HG03097 (cell line): ENCODE measurements at regions not wholly inside any gene's neighbourhood (a gene's known extent, or its start where the extent isn't known, plus 50 kb on each side); places are given as distances from the start of the nearest gene placed in this dataset.

Experiments
- ATAC-seq: cut with Tn5 transposase; IDR thresholded peaks from one replicate; pipeline ENCODE4 v1.9.1; 2021; ENCODE audit not compliant: unreplicated experiment, low FRiP score

- ATAC-seq = no peak
Measured at GRCh38 chr10:8225187-8225586, 170.7 kb downstream of the GATA3 start.

DNA sequence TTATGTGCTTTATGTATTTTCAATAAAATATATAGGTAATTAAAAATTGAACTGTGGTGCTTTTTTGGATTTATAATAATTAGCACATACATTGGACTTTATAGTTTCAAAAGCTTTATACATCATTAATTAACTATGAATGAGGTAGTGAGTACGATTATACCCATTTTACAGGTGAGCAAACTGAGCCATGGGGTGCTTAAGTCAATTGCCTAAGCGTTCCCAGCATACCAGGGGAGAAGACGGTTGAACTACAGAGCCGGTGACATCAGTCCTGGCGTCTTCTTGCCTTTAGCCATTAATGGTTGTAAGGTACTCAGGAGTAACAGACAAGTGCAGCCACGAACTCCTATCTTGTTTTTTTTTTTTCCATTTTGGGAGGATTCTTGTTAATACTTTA, 172.8 kb downstream of the GATA3 start:
- no peak for ATAC-seq

DNA sequence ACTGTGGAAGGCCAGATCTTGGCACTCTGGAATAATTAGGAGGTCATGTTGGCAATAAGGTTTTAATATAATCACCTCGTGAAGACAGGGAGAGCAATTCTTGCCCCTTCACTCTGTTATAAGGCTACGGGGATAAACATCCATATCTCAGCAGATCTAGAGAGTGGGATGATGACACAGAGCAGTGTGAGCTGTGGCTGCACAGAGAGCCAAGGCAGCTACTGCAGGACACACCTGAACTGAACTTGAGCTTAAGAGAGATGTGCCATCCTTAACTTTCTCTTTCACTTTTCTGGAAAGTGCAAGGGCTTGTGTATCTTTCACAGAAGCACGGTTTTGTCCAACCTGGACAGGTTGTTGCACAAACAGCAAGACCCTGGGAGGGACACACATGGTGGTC, 174.7 kb downstream of the GATA3 start:
- ATAC-seq = no peak

- no peak for ATAC-seq
Measured at GRCh38 chr10:8230902-8231301, 176.4 kb downstream of the GATA3 start.

DNA sequence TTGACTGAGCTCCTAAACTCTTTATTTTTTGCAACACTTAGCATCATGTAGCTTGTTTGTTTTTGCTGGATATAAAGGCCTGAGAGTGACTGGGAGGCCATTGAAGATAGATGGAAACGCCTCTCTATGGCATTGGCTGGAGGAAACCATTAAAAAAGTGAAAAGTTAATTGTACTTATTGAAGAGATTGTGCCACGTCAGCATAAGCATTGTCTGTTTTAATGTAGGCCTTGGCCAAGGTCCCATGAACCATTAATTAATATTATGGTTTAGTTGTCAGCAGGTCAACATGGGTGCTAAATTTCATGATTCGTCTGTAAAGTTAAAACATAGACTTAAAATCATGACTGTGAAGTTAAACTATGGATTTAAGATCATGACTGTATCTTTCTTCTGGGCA, 178.6 kb downstream of the GATA3 start:
- ATAC-seq = no peak

DNA sequence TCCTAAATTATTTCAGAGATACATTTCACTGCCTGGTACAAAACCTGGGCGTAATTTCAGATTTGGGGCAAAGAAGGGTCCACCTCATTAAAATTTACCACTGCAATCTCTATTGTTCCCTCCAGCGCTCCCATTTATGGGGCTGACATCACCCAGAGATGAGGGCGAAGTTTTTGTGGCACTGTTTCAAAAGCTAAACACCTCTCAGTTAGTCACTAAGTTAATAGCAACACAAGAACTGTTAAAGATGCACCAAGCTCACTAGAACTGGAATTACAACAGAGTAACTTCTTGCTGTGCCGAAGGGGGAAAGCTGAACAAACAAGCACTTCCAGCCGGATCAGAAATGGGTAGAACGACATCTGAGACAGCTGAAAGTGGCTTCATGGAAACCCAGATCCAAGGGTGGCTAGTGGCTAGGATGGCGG, 179.4 kb downstream of the GATA3 start:
- ATAC-seq = no peak

DNA sequence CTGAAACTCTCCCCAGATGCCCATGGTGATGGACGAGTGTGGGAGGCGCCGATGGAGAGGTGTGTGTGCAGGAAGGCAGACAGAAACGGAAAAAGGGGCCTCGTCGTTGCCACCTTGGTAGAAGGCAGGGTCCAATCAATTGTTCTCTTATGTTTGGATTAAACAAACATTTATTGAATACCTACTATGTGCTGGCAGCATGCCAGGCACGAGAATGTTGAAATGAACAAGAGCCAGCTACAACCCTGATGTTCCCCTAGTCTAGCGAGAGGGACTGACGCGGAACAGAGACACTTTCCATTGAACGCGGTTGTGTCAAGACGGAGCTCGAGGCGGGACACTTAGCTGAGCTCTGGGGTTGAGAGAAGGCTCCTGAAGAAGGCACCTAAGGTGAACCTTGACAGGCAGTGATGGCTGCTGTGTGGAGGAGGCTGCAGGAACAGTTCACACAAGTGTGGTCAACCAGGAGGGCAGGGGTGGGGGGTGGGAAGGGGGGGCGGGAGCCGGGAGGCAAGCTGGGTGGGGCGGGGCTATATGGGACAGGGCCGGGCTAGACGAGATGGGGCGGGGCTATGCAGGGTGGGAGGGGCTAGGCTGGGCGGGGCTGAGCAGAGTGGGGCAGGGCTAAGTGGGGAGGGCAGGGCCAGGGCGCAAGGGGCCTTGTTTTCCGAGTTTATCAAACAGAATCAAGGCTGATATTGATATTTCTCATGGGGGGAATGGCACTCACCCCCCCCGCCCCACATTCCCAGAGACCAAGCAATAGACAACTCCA, 181.0 kb downstream of the GATA3 start:
- no peak for ATAC-seq

DNA sequence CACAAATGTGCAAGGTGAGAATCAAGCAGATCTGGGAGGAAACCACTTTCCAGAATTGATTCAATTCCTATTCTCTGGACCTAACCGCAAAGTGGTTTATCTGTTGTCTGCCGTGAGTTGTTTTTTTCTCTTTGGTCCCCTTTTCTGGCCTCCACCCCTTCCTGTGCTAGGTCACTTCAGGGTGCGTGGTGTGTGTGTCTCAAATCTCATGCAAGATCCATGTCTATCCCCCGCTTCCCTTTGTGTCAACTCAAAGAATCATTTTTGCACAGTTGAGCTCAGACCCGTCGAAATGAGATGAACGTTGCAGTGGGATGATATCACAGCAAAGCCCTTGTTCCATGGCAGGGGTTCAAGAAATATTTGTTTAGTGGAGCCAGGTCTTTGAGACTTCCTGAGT, 184.5 kb downstream of the GATA3 start:
- no peak for ATAC-seq

DNA sequence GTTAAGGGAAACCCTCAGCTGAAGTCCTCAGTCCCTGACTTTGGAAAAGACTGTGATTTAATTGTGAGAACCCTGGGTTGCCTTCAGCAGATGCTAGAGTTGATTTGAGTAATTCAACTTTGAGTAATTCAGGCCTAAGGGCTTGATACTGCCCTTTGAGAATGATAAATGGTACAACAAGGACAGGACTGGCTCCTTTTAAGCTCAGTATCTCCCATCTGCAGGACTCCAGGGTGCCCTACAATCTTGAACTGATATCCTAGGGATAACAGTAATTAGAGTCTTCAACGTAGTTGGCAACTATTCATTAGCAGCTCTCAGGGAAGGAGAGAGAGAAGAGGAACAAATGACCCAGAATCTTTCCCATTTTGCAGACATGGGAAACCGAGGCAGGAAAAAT, 186.4 kb downstream of the GATA3 start:
- ATAC-seq = no peak

GRCh38 chr10:8242295-8242872, 187.9 kb downstream of the GATA3 start:
- no peak for ATAC-seq

- no peak for ATAC-seq
Measured at GRCh38 chr10:8245131-8245813, 190.8 kb downstream of the GATA3 start.

DNA sequence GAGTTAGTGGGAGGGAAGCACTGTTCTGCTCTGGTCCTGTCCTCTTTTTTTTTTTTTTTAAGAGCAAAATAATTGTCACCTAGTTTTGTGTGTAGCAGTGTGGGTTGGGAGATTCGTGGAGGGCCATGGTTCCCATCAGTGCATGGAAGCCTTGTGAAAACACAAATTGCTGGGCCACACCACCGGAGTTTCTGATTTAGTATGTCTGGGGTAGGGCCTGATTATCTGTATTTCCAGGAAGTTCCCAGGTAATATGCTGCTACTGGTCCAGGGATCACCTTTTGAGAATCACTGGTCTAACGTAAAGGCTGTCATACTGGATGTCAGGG, 191.3 kb downstream of the GATA3 start:
- no peak for ATAC-seq

- no peak for ATAC-seq
Measured at GRCh38 chr10:8246548-8246947, 192.1 kb downstream of the GATA3 start.

GRCh38 chr10:8247191-8247590, 192.7 kb downstream of the GATA3 start:
- ATAC-seq = no peak

DNA sequence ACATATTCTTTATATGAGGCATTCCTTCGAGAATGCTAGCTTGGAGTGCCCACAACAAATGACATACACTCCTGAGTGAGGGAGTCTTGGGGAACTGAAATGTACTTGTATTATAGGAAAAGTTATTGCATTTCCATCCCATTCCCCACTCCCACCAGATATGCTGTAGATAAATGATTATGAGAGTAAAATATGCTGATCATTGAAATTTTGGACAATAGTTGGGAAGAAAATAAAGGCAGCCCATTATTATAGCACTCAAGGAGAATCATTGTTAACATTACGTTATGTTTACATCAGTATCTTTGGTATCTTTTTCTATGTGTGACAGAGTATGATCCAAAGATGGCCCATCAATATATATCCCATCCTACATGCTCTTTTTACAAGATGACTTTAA, 194.4 kb downstream of the GATA3 start:
- no peak for ATAC-seq

GRCh38 chr10:8254350-8254749, 199.9 kb downstream of the GATA3 start:
- no peak for ATAC-seq

- no peak for ATAC-seq
Measured at GRCh38 chr10:8255301-8255700, 200.8 kb downstream of the GATA3 start.

GRCh38 chr10:8260645-8261044, 206.2 kb downstream of the GATA3 start:
- no peak for ATAC-seq

- no peak for ATAC-seq
Measured at GRCh38 chr10:8262317-8262716, 207.8 kb downstream of the GATA3 start.

GRCh38 chr10:8269976-8270375, 215.5 kb downstream of the GATA3 start:
- no peak for ATAC-seq

- ATAC-seq = no peak
Measured at GRCh38 chr10:8272794-8273425, 218.4 kb downstream of the GATA3 start.

DNA sequence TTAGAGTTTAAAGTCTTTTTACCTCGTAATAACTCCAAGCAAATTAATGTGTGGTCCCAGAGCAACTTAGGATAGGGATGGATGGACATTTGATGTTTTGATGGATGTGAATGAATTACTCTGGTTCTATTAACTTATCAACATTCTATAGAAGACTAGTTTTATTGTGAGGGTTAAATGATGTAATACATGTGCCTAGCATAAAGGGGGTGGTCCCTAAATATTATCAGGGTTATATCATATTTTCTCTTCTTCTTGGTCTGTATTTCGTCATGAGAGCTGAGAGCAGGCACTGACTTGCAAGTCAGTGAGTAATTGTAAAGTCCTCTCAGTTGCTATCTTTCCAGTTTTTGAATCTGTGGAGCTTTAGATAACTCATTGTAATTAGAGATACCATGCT, 219.3 kb downstream of the GATA3 start:
- no peak for ATAC-seq
